Keratinocyte (primary cell): ENCODE measurements at regions not wholly inside any gene's neighbourhood (a gene's known extent, or its start where the extent isn't known, plus 50 kb on each side); places are given as distances from the start of the nearest gene placed in this dataset.
A peak's percentile ranks its signal among the peaks of the same experiment; 100 is the strongest.

Experiments
- DNase-seq: peaks from one replicate; pipeline ENCODE4 v3.0.0-alpha.2; 2011; ENCODE audit warnings: low read depth, missing footprints, low spot score
- FAIRE-seq: peaks from 2 replicates; lab custom pipeline; 2011; peaks lifted over from hg19 to GRCh38; lab: Jason Lieb, UNC
- H2AFZ ChIP-seq: 2 replicates; pipeline ENCODE4 v1.6.0; 2012; ENCODE audit warnings: low read length, control low read depth, inconsistent platforms; ENCODE audit not compliant: control insufficient read depth
- H3K27ac ChIP-seq: 2 replicates; pipeline ENCODE4 v1.5.1; 2011; ENCODE audit warnings: low read length; ENCODE audit not compliant: control insufficient read depth, insufficient read depth
- H3K27me3 ChIP-seq: 3 replicates; pipeline ENCODE4 v1.6.0; 2011; ENCODE audit warnings: low read length; ENCODE audit not compliant: control insufficient read depth, insufficient read depth; ENCODE audit errors: extremely low read depth
- H3K36me3 ChIP-seq, 2 experiments: 2 replicates in 1 of 2; 3 replicates in 1 of 2; pipeline ENCODE4 v1.5.1; 2011; ENCODE audit warnings: low read length in 2 of 2, mild to moderate bottlenecking in 1 of 2; ENCODE audit not compliant: control insufficient read depth in 2 of 2, insufficient read depth in 2 of 2; ENCODE audit errors: extremely low read depth in 1 of 2
- H3K4me1 ChIP-seq: 3 replicates; pipeline ENCODE4 v1.5.1; 2011; ENCODE audit warnings: low read length; ENCODE audit not compliant: control insufficient read depth, insufficient read depth; ENCODE audit errors: extremely low read depth
- H3K4me2 ChIP-seq: 3 replicates; pipeline ENCODE4 v1.6.0; 2011; ENCODE audit warnings: low read depth, low read length; ENCODE audit not compliant: control insufficient read depth, insufficient read depth; ENCODE audit errors: extremely low read depth
- H3K4me3 ChIP-seq, 3 experiments: fragments of 200-600 bp in 1 of 3; sonication (generic) in 1 of 3; 2 replicates in 2 of 3; 3 replicates in 1 of 3; pipeline ENCODE4 v1.5.1; 2011 to 2016; ENCODE audit warnings: low read length in 3 of 3, mild to moderate bottlenecking in 3 of 3, control low read depth in 2 of 3, inconsistent platforms in 1 of 3, low read depth in 1 of 3, mixed read lengths in 1 of 3, mixed run types in 1 of 3, moderate library complexity in 1 of 3; ENCODE audit not compliant: control insufficient read depth in 2 of 3, insufficient read depth in 2 of 3; ENCODE audit errors: extremely low read depth in 1 of 3
- H3K79me2 ChIP-seq: 2 replicates; pipeline ENCODE4 v1.6.0; 2012; ENCODE audit warnings: low read length; ENCODE audit not compliant: control insufficient read depth, insufficient read depth
- H3K9ac ChIP-seq: 3 replicates; pipeline ENCODE4 v1.6.0; 2011; ENCODE audit warnings: low read length; ENCODE audit not compliant: control insufficient read depth, insufficient read depth; ENCODE audit errors: extremely low read depth
- H3K9me1 ChIP-seq: 3 replicates; pipeline ENCODE4 v1.6.0; 2011; ENCODE audit warnings: low read length; ENCODE audit not compliant: control insufficient read depth, insufficient read depth; ENCODE audit errors: extremely low read depth
- H3K9me3 ChIP-seq: 2 replicates; pipeline ENCODE4 v1.5.1; 2012; ENCODE audit warnings: low read depth, low read length; ENCODE audit not compliant: control insufficient read depth
- H4K20me1 ChIP-seq: 3 replicates; pipeline ENCODE4 v1.6.0; 2011; ENCODE audit warnings: low read length; ENCODE audit not compliant: control insufficient read depth, insufficient read depth; ENCODE audit errors: extremely low read depth
- EZH2 ChIP-seq: IDR thresholded peaks from one replicate; pipeline ENCODE4 v1.6.1; 2012; ENCODE audit warnings: inconsistent platforms, mild to moderate bottlenecking, low read length, moderate library complexity
- dilution Hi-C: fragments of 300-500 bp; cut with MboI; formaldehyde crosslinking; loops from one replicate; pipeline ENCODE4 v1.7.0; 2020; ENCODE audit warnings: low sequenced_read_pairs; ENCODE audit not compliant: extremely low pct_ligation_motif_present
- TF ChIP-seq, protein P1 (sequence below), 3 experiments: IDR thresholded peaks in 1 of 3; conservative IDR thresholded peaks in 1 of 3; optimal IDR thresholded peaks in 1 of 3; 2 replicates in 2 of 3; 3 replicates in 1 of 3; pipeline versions ENCODE3 to v1.5.1; 2011; ENCODE audit warnings: low read length in 3 of 3, mild to moderate bottlenecking in 3 of 3, moderate library complexity in 2 of 3, control low read depth in 1 of 3, inconsistent platforms in 1 of 3; ENCODE audit not compliant: insufficient read depth in 2 of 3; ENCODE audit errors: extremely low read depth in 1 of 3

- Histone ChIP-seq H3K4me2 (peak overlapping the region; percentile 45), H3K36me3 (no peaks in the 10 kb centered on the region), H3K79me2 (no peaks in the 10 kb centered on the region), H3K27me3 (no peaks in the 10 kb centered on the region), H3K9me3 (no peaks in the 10 kb centered on the region), H2AFZ (no peak overlapping the region), H3K9me1 (no peaks in the 10 kb centered on the region), H3K27ac (peak overlapping the region; percentile 52), H3K9ac (peak overlapping the region; percentile 22), H3K4me1 (peaks cover 4% of the 10 kb centered on the region), H4K20me1 (no peaks in the 10 kb centered on the region), H3K4me3 (no peak overlapping the region)
- dilution Hi-C loops = no loop called here
- DNase-seq = peak; percentile 89
- TF ChIP-seq, protein P1, sequence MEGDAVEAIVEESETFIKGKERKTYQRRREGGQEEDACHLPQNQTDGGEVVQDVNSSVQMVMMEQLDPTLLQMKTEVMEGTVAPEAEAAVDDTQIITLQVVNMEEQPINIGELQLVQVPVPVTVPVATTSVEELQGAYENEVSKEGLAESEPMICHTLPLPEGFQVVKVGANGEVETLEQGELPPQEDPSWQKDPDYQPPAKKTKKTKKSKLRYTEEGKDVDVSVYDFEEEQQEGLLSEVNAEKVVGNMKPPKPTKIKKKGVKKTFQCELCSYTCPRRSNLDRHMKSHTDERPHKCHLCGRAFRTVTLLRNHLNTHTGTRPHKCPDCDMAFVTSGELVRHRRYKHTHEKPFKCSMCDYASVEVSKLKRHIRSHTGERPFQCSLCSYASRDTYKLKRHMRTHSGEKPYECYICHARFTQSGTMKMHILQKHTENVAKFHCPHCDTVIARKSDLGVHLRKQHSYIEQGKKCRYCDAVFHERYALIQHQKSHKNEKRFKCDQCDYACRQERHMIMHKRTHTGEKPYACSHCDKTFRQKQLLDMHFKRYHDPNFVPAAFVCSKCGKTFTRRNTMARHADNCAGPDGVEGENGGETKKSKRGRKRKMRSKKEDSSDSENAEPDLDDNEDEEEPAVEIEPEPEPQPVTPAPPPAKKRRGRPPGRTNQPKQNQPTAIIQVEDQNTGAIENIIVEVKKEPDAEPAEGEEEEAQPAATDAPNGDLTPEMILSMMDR (optimal IDR thresholded peaks at IDR 0.05 in 1 of 3, IDR thresholded peaks at IDR 0.05 in 1 of 3, conservative IDR thresholded peaks at IDR 0.05 in 1 of 3; ENCODE audit: extremely low read depth in 1 of 3, insufficient read depth in 2 of 3, low read length in 3 of 3) = no peak
- TF ChIP-seq EZH2 = no peak
- FAIRE-seq = peak; percentile 93
Observed at GRCh38 chr1:80054129-80054528, 1047.6 kb upstream of the ADGRL4 start.

DNA sequence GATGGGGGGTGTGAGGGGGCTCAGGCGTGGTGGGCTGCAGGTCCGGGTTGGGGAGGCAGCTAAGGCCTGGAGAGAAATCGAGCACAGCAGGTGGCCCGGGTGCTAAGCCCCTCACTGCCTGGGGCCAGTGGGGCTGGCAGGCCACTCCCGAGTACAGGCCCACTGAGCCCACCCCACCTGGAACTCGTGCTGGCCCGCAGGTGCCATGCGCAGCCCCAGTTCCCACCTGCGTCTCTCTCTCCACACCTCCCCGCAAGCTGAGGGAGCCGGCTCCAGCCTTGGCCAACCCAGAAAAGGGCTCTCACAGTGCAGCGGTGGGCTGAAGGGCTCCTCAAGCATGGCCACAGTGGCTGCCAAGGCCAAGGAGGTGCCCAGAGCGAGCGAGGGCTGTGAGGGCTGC lies 1047.1 kb upstream of the ADGRL4 start:
- no peak overlapping the region for H2AFZ ChIP-seq
- FAIRE-seq (no peak), DNase-seq (no peak)
- H3K27ac ChIP-seq = peak overlapping the region; percentile 52
- no peak overlapping the region for H3K9ac ChIP-seq
- H3K79me2 ChIP-seq = no peaks in the 10 kb centered on the region
- H3K4me2 ChIP-seq = no peak overlapping the region
- H3K27me3 ChIP-seq = no peaks in the 10 kb centered on the region
- no peak for TF ChIP-seq EZH2
- TF ChIP-seq, protein P1 (optimal IDR thresholded peaks at IDR 0.05 in 1 of 3, IDR thresholded peaks at IDR 0.05 in 1 of 3, conservative IDR thresholded peaks at IDR 0.05 in 1 of 3; ENCODE audit: extremely low read depth in 1 of 3, insufficient read depth in 2 of 3, low read length in 3 of 3) = no peak
- no peaks in the 10 kb centered on the region for H3K9me3 ChIP-seq
- dilution Hi-C loops = no loop called here
- no peaks in the 10 kb centered on the region for H3K9me1 ChIP-seq
- H3K36me3 ChIP-seq = no peaks in the 10 kb centered on the region
- H3K4me1 ChIP-seq = peaks cover 4% of the 10 kb centered on the region
- H4K20me1 ChIP-seq = no peaks in the 10 kb centered on the region
- no peak overlapping the region for H3K4me3 ChIP-seq
